HEK293T (cell line): ENCODE measurements at regions not wholly inside any gene's neighbourhood (a gene's known extent, or its start where the extent isn't known, plus 50 kb on each side); places are given as distances from the start of the nearest gene placed in this dataset.

Experiments used
- CTCF ChIA-PET: fragments of 350-600 bp; formaldehyde crosslinking; extraction: SDS; loops from one replicate; lab custom pipeline; 2021; ENCODE audit warnings: antibody characterized with exemption, inconsistent platforms; lab: Yijun Ruan, JAX
- POLR2A ChIA-PET: fragments of 350-600 bp; formaldehyde crosslinking; extraction: SDS; loops from one replicate; lab custom pipeline; 2020; ENCODE audit warnings: antibody characterized with exemption, inconsistent platforms; lab: Yijun Ruan, JAX
- DNase-seq: peaks from one replicate; pipeline ENCODE4 v3.0.0; 2012; ENCODE audit warnings: mixed read lengths; ENCODE audit errors: extremely low spot score
- ARNT ChIP-seq: fragments of 450-650 bp; IDR thresholded peaks from 2 replicates; pipeline ENCODE4 v1.6.1; 2017; ENCODE audit warnings: mild to moderate bottlenecking
- BHLHE40 ChIP-seq: fragments of 450-650 bp; IDR thresholded peaks from 2 replicates; pipeline ENCODE4 v1.6.1; 2016; ENCODE audit warnings: mild to moderate bottlenecking, moderate library complexity, borderline replicate concordance
- CTBP1 ChIP-seq: fragments of 450-650 bp; IDR thresholded peaks from 2 replicates; pipeline ENCODE4 v1.6.1; 2016; ENCODE audit warnings: borderline replicate concordance
- ELF4 ChIP-seq: fragments of 450-650 bp; IDR thresholded peaks from 2 replicates; pipeline ENCODE4 v1.6.1; 2017; ENCODE audit warnings: antibody characterized with exemption
- FOXA1 ChIP-seq: fragments of 450-650 bp; IDR thresholded peaks from 2 replicates; pipeline ENCODE4 v1.6.1; 2016; ENCODE audit warnings: mild to moderate bottlenecking
- FOXK2 ChIP-seq: fragments of 450-650 bp; IDR thresholded peaks from 2 replicates; pipeline ENCODE4 v1.6.1; 2016; ENCODE audit warnings: mild to moderate bottlenecking
- FOXM1 ChIP-seq: fragments of 450-650 bp; IDR thresholded peaks from 2 replicates; pipeline ENCODE4 v1.6.1; 2017; ENCODE audit warnings: mild to moderate bottlenecking, borderline replicate concordance
- HDGF ChIP-seq: fragments of 450-650 bp; IDR thresholded peaks from 2 replicates; pipeline ENCODE4 v1.6.1; 2017; ENCODE audit warnings: antibody characterized with exemption, borderline replicate concordance
- L3MBTL2 ChIP-seq: fragments of 450-650 bp; conservative IDR thresholded peaks from 2 replicates; pipeline ENCODE4 v1.6.1; 2016; ENCODE audit warnings: mild to moderate bottlenecking
- LEF1 ChIP-seq: fragments of 450-650 bp; IDR thresholded peaks from 2 replicates; pipeline ENCODE4 v1.6.1; 2017; ENCODE audit warnings: mild to moderate bottlenecking, borderline replicate concordance
- NFRKB ChIP-seq: fragments of 450-650 bp; IDR thresholded peaks from 2 replicates; pipeline ENCODE4 v1.6.1; 2016; ENCODE audit warnings: mild to moderate bottlenecking, moderate library complexity
- PKNOX1 ChIP-seq: fragments of 450-650 bp; IDR thresholded peaks from 2 replicates; pipeline ENCODE4 v1.6.1; 2016
- SP1 ChIP-seq: fragments of 450-650 bp; IDR thresholded peaks from 2 replicates; pipeline ENCODE4 v1.6.1; 2017
- SUZ12 ChIP-seq: fragments of 450-650 bp; IDR thresholded peaks from 2 replicates; pipeline ENCODE4 v1.6.1; 2016; ENCODE audit warnings: mild to moderate bottlenecking
- TARDBP ChIP-seq: fragments of 450-650 bp; IDR thresholded peaks from 2 replicates; pipeline ENCODE4 v1.6.1; 2016
- ZNF384 ChIP-seq: fragments of 450-650 bp; IDR thresholded peaks from 2 replicates; pipeline ENCODE4 v1.6.1; 2016

DNA sequence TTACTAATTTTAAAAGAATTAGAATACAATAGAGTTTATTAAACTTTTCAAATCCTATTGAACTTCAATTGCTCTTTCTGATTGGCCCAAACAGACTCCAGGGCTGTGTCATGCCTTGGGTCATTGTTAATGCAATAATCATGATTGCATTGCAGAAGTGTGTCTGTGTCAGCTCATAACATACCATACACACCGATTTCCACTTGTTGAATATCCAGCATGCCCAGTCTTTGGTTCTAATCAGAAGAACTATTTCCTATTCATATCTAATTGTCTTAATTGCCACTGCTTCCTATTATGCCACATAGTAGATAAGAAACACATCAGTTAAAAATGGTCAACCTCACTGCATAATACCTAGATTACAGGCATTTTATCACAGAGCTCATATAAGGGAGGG, 106.1 kb upstream of the JAG1 start:
- ChIA-PET POLR2A (no interaction called here), CTCF (no interaction called here)
- no peak for DNase-seq
- TF ChIP-seq LEF1 = no peak

- CTCF ChIA-PET = no interaction called here
- POLR2A ChIA-PET = no interaction called here
- no peak for DNase-seq
- TF ChIP-seq BHLHE40 (no peak), PKNOX1 (no peak), FOXA1 (no peak), LEF1 (no peak), HDGF (no peak), SUZ12 (no peak), TARDBP (no peak), ELF4 (no peak), NFRKB (no peak), FOXM1 (no peak)
These were observed 107.1 kb upstream of the JAG1 start for GRCh38 chr20:10780901-10781300.

DNA sequence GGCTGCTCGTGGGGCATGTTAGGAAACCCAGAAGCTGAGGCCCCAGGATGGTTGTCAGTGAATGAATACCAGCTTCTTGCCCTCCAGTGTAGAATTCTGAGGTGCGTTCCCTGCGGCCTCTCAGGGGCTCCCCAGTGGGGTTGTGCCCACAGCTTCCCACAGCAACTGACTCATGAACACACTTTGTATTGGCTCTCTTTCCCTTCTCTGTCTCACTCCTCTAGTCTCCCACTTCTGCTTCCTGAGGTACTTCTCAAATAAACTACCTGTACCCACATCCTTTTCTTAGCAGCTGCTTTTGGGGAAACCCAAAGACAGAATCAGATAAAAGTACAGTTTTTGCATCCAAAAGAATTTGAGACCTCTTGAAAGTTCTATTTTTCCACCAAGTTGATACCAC, 107.7 kb upstream of the JAG1 start:
- DNase-seq = no peak
- no peak for TF ChIP-seq BHLHE40
- TF ChIP-seq L3MBTL2 = no peak
- TF ChIP-seq ARNT = no peak
- no peak for TF ChIP-seq ZNF384
- no peak for TF ChIP-seq ELF4
- no peak for TF ChIP-seq SUZ12
- TF ChIP-seq FOXM1 = no peak
- no peak for TF ChIP-seq FOXA1
- TF ChIP-seq HDGF = no peak
- TF ChIP-seq TARDBP = no peak
- TF ChIP-seq SP1 = no peak
- TF ChIP-seq PKNOX1 = no peak
- TF ChIP-seq CTBP1 = no peak
- TF ChIP-seq LEF1 = no peak
- TF ChIP-seq NFRKB = no peak
- no peak for TF ChIP-seq FOXK2
- ChIA-PET POLR2A (no interaction called here), CTCF (no interaction called here)

DNA sequence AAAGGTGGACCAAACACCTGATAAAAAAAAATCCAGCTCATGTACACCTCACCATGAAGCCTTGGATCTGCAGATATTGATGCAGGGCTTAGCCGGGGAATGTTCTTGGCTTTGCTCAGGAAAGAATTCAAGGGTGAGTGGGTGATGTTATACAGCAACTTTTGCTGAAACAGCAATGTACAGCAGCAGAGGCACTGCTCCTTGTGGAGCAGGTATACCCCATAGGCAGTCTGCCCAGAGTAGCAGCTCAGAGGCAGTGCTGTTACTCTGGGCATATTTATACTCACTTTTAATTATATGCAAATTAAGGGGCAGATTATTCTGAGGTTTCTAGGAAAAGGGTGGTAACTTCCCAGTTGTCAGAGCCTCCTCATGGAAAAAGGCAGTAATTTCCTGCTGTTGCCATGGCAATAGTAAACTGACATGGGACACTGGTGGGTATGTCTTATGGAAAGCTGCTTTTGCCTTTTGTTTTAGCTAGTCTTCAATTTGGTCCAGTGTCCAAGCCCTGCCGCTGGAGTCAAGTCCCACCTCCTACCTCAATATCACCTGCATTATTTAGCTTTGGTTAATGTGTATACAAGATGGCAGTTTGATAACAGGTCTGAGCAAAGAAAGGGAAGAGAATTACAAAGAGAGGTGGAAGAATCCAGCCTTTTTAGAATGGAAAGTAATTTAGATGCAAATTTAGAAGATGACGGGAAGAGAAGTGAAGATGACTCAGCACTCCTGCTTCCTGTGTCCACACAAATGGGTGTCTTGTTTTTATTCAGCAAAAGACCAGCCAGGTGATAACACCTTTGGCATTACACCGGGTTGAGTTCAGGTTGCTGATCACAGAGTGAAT, 110.1 kb upstream of the JAG1 start:
- ChIA-PET CTCF (interaction anchor here (0.7 kb wide), 1 partner anchor 20 kb away, joined by 3 read pairs; no protein-coding TSS in a partner anchor), POLR2A (no interaction called here)
- no peak for TF ChIP-seq FOXK2
- no peak for TF ChIP-seq L3MBTL2
- TF ChIP-seq ELF4 = no peak
- TF ChIP-seq CTBP1 = no peak
- TF ChIP-seq FOXM1 = no peak
- no peak for TF ChIP-seq ARNT
- no peak for TF ChIP-seq NFRKB
- TF ChIP-seq SP1 = no peak
- no peak for TF ChIP-seq TARDBP
- no peak for TF ChIP-seq BHLHE40
- DNase-seq = no peak

DNA sequence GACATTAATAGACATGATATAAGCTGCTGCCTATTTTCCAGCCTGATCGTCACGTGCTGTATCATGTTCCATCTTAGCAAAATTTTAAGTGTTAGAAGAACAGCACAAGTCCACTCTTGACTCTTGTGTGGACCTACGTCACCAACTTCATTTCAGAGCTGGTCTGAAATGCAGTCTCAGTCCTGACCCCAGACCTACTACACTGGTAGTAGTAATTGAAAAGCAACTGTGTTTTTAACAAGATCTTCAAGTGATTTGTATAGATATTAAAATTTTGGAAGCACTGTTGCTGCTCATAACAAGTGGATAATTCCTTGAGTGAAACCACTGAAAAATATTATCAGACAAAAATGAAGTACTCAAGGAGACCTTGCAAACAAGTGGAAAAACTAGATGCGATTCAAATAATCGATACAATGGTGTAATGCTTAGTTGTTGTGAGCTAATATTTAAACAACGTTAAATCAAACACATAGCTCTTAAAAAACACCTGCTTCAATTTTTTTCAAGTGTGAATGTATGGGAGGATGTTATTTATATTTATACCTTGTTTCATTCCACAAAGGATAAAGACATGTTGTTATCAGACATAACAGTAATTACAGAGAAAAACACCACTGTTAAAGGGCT, 110.9 kb upstream of the JAG1 start:
- ChIA-PET POLR2A (no interaction called here), CTCF (interaction anchor here (0.7 kb wide), 1 partner anchor 19 kb away, joined by 3 read pairs; no protein-coding TSS in a partner anchor)
- DNase-seq = no peak
- TF ChIP-seq FOXM1 = no peak
- no peak for TF ChIP-seq L3MBTL2

DNA sequence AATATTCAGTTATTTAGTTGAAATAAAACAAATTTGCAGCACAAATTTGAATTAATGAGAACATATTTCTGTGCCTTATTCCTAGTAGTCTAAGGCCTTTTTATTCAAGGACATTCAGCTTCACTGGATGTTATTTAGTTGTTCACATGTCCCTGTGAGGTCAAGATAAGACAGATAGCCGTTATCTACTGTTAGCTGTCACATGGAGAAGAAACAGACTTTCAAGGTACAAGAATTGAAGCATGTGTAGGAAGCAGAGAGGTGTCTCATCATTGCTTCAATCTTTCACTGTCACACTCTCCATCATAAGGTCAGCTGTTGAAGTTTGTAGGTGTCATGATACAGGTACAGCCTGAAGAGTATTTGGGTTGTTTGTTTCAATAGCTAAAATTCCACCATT, 112.9 kb upstream of the JAG1 start:
- no peak for DNase-seq
- ChIA-PET POLR2A (no interaction called here), CTCF (no interaction called here)
- TF ChIP-seq BHLHE40 = no peak
- TF ChIP-seq CTBP1 = no peak
- no peak for TF ChIP-seq FOXM1
- TF ChIP-seq NFRKB = no peak
- TF ChIP-seq L3MBTL2 = no peak
- TF ChIP-seq TARDBP = no peak
- no peak for TF ChIP-seq HDGF
- TF ChIP-seq ZNF384 = no peak

DNA sequence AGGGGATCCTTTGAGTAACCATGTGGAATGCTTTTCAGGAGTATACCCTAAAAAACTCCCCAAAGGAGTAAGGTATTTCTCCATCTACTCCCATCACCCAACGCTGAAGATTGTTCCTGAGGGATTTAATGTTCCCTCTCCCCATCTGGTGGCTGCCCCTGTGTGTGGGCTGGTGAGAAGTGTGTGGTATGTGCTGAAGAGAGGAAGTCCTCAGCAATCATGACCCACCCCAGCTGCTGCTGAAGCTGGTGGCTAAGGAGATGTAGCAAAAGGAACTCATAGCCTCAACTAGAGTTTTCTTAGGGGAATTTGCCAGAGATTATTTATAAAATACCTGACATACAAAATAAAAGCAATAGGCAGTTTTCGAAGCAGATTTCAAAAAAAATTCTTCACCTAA, 114.3 kb upstream of the JAG1 start:
- TF ChIP-seq ARNT (no peak), CTBP1 (no peak), FOXM1 (no peak), LEF1 (no peak)
- POLR2A ChIA-PET = no interaction called here
- DNase-seq = no peak
- CTCF ChIA-PET = no interaction called here
